Astrocyte of the hippocampus (primary cell): ENCODE measurements at regions not wholly inside any gene's neighbourhood (a gene's known extent, or its start where the extent isn't known, plus 50 kb on each side); places are given as distances from the start of the nearest gene placed in this dataset.
"Not testable (repeated sequence)": the region's sequence is repeated elsewhere in the genome, so short reads cannot be mapped to it uniquely, and the experiment has no call there.

Experiments used
- DNase-seq: peaks from one replicate; pipeline ENCODE4 v3.0.0; 2011; ENCODE audit warnings: low read depth, low spot score

GRCh38 chr5:74462356-74462755 is 178.2 kb downstream of the ENC1 start:
- DNase-seq: no peak

DNA sequence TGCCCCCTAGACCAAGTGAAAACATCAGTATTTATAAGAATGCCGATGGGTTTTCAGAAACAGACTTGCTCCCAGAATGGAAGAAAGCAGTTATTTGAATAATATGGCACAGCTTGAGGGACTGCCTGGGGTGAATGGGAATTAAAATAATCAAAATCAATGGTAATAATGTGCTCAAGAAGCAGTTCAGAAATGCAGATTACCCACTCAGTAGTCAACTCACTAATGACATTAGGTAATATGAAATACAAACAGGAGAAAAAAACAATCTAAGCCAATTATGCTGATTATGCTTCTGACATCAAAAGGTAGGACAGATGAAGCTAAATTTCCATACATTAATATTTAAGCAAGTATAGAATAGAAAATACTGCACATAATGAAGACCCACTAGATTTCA is 179.3 kb downstream of the ENC1 start:
- DNase-seq: no peak

GRCh38 chr5:74460694-74461093 is 179.8 kb downstream of the ENC1 start:
- DNase-seq: peak; percentile 50

DNA sequence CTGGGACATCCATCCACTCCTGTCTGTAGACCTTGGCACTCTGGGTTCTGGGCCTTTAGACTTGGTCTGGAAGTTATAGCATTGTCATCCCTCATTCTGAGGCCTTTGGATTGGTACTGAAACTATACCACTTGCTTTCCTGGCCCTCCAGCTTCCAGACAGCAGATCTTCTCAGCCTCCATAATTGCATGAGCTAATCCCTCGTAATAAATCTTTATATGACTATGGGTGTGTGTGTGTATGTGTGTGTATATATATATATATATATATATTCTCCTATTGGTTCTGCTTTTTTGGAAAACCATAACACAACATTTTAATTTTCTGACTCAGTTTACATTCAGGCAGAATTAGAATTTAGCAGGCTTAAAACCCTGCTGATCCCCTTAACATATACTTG is 180.5 kb downstream of the ENC1 start:
- no peak for DNase-seq

DNA sequence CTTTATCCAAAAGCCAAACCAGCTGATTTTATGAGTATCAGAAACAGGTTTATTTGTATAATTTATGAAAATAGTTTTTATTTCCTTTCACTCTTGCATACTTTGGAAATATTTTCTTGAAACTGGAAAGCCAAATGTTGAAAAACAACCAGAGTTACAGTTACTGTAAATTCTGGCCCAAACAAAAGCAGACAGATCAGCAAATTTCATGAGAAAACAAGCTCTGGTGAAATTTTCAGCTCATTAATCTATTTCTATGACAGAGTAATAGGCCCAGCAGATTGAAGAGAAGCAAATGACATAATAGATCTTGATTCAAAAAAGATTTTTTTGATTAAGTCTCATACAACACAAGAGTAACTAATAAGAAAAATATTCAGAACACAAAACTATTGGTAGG is 182.7 kb downstream of the ENC1 start:
- no peak for DNase-seq

GRCh38 chr5:74454263-74455030 is 186.1 kb downstream of the ENC1 start:
- DNase-seq: no peak

- DNase-seq: no peak
Observed at GRCh38 chr5:74452856-74453255, 187.7 kb downstream of the ENC1 start.

DNA sequence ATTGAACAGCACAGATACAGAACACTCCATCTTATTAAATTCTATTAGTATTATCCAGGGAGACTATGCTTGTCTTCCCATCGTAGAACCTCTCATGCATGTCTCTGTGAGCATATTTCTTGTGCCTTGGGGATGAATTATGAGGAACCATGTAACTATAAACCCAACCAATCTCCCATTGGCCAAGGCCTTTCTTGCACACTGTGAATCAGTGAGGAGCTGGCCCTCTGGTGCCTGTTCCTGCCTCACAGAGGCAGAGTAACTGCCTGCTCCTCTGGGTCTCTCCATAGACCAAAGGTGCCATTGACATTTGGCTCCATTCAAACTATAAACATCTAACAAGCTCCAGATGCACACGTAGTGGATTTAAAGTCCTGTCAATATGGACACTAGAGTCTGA is 190.4 kb downstream of the ENC1 start:
- no peak for DNase-seq

DNA sequence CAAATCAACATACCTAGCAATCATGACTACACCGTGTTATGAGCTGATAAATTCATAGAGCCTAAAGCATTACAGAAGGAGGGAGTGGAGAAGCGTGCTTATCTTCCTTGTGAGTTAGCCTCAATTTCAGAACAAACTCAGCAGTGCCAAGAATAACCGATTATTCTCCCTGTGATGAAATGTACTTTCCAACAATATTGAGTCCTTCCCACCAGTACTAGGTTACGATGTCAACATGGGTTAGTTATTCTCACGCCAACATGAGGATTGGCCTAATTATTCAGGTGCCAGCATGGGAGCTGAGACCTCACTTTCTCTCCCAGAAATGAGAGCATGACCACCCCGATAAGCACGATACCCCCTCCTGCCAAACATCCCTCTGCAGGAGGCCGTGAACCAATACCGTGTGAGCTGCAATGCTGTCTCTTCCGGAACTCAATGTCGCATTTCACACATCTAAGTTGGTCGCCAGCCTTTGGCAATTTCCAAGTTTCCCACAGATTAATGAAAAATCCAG is 193.7 kb downstream of the ENC1 start:
- peak; percentile 9 for DNase-seq

DNA sequence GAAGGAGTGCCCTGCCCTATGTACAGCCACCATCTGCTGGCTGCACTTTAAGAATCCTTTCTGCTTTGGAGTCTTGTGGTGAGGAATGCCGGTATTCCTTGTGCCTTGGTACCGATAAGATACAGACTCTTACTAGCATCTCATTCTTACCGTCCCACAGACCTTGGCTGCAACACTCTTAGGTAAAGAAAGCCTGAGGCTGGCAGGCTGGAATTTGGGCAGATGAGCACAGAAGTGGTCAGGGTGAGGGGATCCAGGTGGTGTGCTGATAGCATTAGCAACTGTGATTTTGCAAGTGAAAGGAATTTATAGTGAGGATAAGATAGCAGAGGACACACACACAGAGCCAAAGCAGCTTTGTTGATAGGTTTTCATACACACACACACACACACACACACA is 198.1 kb downstream of the ENC1 start:
- DNase-seq: peak; percentile 16

DNA sequence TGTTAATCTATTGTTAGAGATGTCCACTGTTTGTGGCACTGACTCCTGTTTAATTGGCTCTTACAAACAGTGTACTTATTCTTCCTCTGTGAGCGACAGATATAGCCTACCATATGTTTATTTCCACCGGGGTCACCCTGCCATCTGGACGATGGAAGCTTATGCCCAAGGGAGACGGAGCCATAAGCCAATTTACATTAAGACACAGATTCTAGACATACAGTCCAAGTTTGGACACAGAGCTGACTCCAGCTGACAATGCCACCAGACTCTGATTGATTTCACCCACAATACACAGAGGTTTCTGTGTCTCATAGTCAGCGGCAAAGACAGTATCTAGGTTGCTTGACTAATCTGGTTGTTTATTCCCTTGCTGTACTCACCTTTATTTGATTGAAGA is 198.9 kb downstream of the ENC1 start:
- DNase-seq: no peak

- no peak for DNase-seq
Observed at GRCh38 chr5:74440341-74440740, 200.2 kb downstream of the ENC1 start.

GRCh38 chr5:74437870-74438269 is 202.7 kb downstream of the ENC1 start:
- not testable (repeated sequence) for DNase-seq

DNA sequence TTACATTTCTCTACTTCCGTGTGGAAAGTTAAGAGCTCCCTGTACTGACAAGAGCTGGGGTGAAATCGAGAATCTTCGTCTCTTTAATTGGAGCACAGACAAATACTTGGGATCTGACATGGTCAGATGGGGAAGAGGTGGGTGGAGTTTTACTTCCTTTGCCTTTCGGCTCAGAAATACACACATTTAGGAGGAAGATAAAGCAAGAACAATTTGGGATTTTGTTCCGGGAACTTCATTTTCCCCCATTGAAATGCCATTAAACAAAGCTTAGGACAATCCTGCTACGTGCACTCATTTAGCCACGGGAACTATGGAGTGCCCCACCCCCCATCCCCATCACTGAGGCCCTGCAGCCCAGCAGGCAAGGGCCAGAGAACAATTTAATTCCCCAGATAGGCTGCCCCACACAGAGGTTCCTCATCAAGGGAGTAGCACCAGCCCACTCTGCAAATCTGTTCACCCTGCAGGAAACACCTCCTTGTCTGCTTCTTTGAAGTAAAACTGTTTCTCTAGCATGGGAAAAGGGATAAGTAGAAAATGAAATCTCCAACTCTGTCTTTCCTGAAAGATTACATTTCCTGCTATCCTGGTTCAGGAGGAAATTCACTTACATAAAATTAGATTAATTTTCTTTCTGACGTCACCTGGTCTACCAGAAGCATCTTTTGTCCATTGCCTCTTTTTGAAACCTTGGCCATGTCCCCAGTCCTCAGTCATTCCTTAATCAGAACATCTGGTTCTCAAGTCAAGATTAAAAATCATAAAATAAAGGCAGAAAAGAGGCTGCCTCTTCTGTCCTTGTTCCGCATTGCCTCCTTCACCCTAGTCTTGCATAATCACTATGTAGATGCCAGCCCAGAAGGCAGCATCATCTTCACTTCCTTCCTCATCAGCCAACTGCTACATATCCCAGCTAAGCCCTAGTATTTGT is 206.4 kb downstream of the ENC1 start:
- DNase-seq: peak; percentile 17

DNA sequence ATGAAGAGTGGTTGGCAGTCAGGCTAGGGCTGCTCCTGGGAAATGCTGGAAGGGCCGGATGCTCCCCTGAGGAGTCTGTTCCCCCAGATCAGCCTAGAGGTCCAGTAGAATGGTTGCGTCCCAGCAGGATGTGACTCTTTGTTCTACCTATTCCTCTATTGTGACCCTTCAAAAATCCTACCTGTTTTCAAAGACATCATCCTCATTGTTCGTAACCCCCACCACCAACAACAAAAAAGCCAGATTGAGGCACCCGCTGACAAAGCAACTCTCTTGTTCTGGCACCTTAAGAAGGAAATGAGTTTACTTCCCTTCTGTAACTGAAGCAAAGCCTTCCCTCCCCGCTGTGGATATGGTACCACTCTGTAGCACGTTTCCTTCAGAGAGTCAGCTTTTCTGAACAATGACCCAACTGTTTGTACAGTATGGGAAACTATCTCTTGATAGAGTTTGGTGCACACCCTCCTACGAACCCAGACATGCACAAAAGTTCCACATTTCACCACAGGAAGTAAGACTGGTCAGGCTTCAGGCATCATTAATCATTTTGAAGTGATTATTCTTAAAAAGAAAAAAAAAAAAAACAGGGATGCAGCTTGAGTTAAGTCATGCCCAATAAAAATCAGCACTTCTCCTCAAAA is 207.2 kb downstream of the ENC1 start:
- DNase-seq: peak; percentile 35

DNA sequence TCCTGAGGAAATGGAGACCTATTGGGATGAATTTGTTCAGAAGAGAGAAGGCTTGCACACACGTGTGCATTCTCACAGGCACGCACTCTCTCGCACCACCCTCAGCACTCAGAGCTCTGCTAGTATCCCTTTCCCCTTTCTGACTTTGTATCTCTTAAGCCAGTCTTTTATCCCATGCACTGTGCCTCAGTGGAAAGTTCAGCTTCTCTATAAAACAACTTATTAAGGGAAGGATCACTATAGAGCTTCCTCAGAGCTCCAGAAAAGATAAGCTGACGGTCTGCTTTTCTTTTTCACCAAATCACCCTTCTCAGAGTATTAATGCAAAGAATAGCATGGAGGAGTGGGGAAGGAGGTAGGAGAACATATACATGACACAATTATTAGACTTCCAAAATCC is 207.8 kb downstream of the ENC1 start:
- DNase-seq: no peak

DNA sequence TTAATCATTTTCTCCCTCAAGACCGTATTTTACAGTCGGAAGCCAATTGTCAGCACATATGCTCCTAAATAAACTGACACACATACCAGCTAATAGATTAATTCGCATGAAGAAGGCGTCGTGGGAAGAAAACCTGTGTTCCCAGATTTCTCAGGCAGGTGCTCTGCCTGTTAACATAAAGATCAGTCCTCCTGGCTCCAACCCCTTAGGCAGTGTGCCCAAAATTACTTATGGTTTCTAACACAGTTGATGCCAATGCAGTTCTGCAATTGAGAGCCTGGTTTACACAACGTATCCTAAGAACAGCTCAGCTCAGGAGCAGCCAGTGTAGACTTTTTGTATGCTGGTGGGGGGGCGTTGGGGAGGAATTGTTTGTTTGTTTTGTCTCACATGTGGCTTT is 208.3 kb downstream of the ENC1 start:
- DNase-seq: peak; percentile 33

DNA sequence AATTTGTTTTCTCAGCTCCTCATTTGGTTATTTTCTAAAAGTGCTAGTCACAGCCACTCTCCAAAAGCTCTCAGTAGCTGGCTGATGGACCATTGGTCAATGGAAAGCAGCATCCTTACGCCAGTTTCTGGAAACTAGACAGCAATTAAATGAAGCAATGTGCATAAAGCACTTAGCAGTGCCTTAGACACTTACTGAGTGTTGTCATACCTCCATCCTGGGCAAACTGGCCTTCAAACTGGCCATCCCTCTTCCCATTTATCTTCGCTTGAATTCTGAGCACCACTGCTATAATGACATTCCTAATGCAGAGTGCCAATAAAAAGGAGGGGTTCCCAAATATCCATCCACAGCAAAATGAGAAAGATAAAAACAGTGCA is 209.2 kb downstream of the ENC1 start:
- DNase-seq: no peak

DNA sequence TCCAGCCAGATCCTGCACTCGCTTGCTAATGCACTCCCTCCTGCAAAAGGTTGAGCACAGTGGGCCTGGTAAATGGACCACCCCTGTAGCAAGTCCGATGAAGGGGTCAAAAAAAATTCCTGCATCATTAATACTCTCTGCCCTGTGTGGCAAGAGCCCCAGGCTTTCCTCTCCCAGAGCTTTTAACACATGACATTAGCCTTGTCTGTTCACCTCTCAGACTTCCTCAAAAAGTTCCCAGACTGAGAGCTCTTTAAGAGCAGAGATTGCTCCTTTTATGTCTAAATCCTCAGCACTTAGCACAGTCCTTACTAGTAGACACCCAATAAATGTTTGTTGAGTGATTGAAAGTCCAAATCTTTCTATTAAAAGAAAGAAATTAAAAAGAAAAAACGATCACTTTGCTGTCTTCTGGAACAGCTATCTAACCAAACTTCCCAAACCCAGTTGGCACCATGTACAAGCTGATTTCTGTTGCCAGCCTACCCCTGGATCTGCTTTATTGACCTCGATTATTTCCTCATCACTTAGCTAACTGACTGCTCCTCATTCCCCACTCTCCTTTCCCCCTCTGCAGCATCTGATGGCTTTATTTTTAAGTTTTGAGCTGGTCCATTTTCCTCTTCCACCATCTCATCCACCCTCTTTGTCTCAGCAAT is 209.8 kb downstream of the ENC1 start:
- no peak for DNase-seq

GRCh38 chr5:74429495-74429894 is 211.0 kb downstream of the ENC1 start:
- no peak for DNase-seq

- no peak for DNase-seq
Observed at GRCh38 chr5:74428876-74429275, 211.7 kb downstream of the ENC1 start.

DNA sequence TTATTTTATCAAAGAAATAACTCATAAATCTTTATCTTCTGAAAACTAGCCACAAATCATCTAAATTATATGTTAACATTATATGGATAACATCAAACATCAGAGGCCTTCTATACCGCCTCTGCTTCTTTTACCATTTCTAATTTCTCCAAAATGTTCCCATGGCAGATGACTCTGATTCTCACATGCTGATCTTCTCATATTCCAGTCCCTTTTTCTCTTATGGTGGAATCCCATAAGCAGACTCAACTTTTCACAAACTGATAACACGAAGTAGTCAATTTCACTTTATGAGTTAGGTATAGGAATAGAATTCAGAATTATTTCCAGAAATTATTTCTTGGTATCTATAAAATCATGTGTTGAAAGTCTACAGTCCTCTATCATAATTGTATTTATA is 212.3 kb downstream of the ENC1 start:
- no peak for DNase-seq
